Non-pigmented ciliary epithelial cell (primary cell): ENCODE measurements at regions not wholly inside any gene's neighbourhood (a gene's known extent, or its start where the extent isn't known, plus 50 kb on each side); places are given as distances from the start of the nearest gene placed in this dataset.
"Not testable (repeated sequence)": the region's sequence is repeated elsewhere in the genome, so short reads cannot be mapped to it uniquely, and the experiment has no call there.

ENCODE experiments used
- DNase-seq: peaks from one replicate; pipeline ENCODE4 v3.0.0-alpha.2; 2010; ENCODE audit warnings: low read depth

DNA sequence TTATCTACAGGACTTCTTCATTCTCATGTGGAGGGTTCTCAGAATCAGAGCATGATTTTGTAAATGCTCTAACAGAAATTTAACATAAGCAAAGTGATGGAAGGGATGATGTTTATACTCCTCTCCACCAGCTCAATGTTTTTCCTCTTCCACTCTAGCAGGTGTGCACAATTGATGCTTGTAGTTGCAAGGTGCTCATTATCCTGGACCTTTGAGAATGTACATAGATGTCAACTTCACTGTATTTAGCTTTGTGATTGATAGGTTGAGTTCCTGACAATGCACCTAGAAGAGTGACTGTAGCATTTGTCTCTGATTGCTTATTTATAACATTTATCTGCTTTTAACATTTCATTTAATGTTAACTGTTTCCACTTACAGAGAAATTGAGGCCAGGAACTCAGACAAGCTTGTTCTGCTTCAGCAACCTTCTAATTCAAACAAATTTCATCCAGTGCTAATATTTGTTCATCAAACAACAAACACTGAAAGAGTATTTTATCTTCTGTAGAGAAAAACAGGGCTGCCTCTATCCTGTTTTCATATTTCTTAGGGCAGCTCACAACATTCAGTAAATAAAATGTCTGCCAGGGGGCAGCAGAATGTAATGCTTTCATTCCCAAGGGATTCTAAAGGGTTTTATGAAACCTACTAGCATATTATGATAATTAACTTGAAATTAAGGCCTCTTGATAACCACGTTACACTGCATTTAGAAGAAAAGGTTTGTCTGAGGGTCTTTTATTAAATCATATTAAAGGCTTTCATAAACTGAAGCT lies 127.9 kb upstream of the NOL4 start:
- DNase-seq, result no peak

DNA sequence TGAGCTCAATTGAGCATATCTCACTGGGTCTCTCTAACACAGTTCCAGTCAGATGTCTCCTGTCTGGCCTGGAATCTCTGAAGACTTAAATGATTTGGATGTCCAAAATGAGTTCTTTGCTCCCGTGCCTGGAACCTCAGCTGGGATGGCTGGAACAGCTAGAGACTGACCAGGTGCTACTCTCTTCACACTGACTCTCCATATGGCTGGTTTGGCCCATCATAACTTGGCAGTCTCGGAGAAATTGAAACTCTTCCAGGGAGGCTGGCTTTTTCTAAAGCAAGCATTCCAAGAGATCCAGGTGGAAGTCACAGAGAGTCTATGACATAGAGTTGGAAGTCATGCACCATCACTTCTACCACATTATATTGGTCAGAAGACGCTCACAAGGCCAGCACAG lies 129.6 kb upstream of the NOL4 start:
- no peak for DNase-seq

DNA sequence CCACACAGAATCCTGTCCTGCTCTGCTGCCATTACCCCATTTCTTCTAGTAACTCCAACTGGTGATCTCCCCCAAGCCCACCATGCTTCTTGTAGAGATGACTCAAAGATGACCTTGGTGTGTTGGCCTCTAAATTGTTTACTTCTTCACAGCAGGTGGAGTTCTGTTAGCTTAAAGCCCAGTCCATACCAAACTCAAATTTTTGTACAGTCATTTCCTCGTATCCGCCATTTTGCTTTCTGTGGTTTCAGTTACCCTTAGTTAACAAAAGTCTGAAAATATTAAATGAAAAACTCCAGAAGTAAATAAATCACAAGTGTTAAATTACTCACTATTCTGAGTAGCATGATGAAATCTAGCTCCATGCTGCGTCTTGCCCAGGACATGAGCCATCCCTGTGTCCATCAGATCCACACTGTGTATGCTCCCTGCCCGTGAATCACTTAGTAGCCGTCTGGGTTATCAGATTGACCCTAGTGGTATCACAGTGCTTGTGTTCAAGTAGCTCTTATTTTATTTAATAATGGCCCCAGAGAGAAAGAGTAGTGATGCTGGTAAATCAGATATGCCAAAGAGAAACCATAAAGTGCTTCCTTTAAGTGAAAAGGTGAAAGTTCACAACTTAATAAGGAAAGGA lies 133.3 kb upstream of the NOL4 start:
- no peak for DNase-seq

DNA sequence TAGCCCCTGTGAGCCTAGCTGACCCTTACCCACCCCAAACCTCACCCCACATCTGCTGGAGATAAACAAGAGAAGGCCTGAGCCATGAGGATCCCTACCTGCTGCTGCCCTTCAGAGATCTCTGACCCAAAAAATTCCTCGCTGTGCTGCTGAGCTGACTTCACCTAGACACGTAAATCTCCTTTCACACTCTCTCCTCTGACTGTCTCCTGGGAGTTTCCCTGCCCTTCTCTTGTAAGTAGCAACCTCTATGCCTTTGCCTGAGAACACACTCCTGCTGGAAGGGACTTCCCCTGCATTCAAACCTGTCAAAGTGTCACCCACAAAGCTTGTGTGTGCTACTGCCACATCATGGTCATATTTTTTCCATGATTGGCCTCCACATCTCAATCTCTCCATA lies 134.2 kb upstream of the NOL4 start:
- DNase-seq, result no peak

DNA sequence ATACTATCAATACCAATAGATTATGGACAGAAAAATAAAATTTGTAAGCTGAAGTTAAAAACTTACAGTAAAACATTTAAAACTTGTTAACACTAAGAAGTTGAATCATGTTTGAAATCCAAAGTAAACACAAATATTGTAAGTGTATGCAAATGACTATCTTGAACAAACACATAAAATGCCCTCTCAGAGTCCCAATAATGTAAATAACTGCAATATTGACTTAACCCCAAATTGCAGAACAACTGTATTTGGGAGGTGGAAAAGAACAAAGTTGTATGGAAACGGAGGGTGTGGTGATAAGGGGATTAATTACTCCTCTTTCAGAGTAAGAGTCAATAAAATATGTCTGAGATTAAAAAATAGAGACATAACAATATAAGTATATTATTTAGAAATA lies 140.0 kb upstream of the NOL4 start:
- DNase-seq, result no peak

DNA sequence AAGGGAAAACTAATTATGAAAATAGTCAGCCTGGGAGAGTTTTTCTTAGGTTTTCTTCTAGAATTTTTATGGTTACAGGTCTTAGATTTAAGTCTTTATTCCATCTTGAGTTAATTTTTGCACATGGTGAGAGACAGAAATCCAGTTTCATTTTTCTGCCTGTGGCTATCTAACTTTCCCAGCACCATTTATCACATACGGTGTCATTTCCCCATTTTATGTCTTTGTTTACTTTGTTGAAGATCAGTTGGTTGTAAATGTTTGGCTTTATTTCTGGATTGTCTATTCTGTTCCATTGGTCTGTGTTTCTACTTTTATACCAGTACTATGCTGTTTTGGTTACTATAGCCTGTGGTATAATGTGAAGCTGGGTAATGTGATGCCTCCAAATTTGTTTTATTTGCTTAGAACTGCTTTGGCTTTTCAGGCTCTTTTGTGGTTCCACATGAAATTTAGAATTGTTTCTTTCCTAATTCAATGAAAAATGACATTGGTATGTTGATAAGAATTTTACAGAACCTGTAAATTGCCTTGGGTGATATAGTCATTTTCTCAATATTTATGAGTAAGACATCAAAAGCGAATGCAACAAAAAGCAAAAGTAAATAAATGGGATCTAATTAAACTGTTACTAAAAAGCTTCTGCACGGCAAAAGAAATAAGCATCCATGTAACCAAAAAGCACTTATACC lies 146.1 kb upstream of the NOL4 start:
- no peak for DNase-seq

DNA sequence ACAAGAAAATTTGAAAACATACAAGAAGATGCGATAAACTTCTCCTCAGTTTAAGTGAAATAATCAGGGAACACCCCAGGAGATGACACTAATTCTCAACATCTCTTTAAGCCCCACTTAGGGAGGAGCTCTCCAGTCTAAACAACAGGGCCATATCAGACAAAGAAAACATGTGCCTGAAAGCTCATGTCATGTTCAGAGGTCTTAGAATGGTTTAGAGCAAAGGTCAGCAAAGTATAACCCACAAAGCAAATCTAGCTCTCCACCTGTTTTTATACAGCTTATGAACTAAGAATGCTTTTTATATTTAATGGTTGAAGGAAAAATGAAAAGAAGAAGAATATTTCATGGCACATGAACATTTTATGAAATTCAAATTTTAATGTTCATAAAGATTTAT lies 155.6 kb upstream of the NOL4 start:
- DNase-seq, result no peak

DNA sequence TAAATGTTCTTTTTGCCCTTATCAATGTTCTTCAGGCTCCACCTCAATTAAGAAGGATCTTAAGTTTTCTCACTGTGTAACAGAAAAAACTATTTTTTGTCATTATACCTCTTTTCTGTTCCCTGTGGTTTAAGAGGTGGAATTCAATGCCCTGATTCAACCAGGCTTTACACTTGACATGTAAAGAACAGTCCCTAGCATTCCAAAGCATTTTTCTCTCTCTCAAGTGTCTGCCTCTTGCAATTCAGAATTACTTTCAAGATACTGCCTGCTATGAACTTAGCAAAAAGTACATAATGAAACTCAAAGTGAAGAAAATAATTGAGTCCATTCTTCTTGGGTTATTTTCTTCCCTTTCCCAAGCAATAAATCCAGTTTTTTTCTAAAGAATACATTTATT lies 160.6 kb upstream of the NOL4 start:
- DNase-seq, result no peak

DNA sequence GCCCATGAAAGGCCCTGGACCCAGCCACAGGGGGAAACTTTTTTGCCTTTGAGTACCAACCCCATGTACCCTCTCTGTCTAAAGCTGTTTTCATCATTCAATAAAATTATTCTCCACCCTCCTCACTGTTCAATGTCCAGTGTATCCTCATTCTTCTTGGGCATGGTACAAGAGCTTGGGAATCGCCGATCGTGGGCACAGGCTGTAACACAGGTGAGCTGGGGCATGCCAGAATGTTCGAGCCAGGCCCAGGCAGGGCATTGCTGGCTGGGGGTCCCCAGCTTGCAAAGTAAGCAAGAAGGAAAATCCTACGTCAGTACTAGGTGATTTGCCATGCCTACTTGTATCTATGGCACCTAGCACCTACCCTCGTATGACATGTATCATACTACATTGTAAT lies 162.1 kb upstream of the NOL4 start:
- DNase-seq, result no peak

DNA sequence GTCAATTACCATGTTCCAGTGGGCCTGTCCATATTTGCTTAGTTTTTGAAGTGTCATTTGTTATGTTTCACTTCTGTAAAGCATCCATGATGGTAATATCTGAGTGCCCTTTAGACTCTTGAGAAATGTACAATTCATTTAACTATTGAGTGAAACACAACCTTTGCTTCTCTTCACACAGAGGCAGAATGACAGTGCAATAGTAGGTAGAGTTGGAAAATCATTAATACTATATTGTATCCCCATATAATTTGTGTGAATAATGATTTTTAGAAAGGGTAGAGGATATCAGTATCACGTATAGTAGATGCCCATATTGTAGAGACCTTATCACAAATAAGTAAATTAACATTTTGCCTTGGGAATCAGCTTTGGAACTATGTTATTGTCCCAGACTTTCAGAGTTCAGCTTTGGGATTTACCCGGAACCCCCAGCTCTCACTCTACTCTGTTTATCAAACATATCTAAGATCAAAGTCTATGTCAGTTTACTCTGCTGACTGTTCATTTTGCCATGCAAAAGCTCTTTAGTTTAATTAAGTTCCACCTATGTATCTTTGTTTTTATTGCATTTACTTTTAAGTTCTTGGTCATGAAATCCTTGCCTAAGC lies 172.7 kb upstream of the NOL4 start:
- DNase-seq, result no peak

DNA sequence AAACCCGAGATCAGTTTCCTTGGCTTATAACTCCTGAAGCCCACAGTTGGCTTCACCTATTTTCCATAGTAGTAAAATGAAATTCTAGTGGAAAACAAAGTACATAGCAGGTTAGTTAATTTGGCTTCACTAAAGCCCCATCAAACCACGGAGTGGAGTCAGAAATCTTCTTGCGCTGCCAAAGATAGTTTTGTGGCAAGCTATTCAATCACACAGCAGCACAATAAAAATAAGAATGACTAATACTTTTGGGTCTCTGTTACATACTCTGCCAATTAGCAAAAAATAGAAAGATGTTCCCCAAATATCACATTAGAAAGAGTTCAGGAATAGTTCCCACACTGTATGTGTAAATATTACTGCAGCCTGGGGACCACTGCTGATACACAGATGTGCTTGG lies 175.2 kb upstream of the NOL4 start:
- no peak for DNase-seq

DNA sequence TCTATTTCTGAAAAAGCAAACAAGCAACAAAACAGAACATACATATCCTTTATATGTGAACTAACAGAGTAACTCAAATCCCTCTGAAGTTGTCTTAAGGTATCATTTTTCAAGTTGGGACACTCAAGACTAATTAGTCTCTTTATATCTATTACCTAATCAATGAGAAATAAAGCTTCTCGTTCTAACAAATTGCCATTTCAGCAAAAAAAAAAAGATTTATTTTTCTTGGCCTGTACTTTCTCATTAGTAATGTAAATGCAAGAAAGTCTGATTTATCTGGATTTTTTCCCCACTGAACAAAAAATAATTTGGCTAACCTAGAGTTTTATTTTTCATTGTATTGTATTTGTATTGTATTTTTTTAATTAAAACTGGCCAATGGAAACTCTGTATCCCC lies 176.1 kb upstream of the NOL4 start:
- DNase-seq, result no peak

DNA sequence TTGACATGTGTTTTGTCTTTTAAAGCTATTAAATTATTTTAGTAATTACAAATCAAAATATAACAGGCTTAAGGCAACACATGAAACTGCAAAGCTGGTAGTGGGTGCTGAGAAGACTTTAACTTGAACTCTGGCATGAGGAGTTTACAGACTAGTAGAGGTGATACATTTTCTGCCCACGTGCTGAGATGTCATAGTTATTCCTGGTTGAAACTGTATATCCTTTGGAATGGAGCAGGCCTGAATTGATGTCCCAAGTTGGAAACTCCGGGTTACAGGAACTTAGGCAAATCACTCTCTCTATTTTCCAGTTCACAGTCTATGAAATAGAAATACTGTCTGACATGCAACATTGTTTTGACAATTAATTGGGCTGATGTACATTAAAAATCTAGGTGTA lies 177.1 kb upstream of the NOL4 start:
- no peak for DNase-seq

DNA sequence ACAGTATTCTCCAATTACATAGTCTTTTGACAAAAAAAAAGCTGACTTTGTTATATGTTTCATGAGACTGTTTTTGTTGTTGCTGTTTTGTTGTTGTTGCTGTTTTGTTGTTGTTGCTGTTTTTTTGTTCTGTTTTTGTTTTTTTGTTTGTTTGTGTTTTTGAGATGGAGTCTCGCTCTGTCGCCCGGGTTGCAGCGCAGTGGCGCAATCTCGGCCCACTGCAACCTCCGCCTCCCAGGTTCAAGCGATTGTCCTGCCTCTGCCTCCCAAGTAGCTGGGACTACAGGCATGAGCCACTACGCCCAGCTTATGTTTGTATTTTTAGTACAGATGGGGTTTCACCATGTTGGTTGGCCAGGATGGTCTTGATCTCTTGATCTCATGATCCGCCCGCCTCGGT lies 182.8 kb upstream of the NOL4 start:
- DNase-seq, result not testable (repeated sequence)

DNA sequence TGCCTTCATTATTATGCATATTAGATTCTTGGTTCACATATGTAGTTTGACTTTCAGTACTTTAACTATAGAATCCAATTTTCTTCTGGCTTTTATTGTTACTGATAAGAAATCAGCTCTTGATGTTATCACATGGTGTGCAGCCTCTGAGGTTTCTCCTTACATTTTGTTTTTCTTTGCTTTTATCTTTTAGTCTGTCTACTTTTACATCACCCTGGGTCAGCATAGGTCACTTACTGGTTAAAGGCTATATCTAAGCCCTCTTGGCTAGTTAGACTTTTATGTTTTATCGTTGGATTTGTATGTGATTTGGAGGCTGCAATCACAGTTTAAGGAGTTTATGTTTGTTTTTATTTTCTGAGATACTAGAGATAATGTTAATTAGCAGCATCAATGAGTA lies 187.2 kb upstream of the NOL4 start:
- DNase-seq, result no peak

DNA sequence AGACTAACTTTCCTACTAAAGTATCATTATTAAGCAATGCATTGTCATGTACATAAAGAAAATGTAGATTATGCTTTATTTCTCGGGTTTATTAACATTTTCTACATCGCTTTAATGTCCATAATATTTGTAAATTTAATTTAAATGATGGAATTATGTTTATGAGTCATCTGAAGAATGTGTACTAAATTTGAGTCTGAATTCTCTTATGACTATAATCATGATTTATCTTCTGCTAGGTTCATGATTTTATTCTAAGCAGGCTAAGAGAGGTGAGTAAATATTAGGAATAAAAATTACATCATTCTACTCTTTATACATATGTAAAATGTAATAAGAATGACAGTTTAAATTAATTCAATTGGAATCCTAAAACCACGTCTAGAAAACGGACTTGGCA lies 206.3 kb upstream of the NOL4 start:
- DNase-seq, result no peak

DNA sequence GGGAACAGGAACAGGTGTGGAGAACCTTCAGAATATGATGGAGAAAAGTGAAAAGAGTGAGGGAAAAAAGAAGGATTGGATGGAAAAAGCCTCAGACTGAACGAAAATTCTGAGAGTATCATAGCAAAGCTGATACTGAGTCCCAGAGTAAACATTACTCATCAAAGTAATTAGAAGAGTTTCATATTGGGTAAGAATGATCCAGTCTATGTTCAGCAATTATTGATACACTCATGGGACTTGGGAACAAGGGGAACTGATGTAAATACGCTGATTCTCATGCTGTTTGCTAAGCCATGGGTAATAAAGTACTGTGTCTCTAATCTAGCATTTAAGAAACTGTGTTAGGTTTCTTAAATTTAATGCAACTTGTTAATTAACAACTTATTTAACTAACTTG lies 219.9 kb upstream of the NOL4 start:
- no peak for DNase-seq

DNA sequence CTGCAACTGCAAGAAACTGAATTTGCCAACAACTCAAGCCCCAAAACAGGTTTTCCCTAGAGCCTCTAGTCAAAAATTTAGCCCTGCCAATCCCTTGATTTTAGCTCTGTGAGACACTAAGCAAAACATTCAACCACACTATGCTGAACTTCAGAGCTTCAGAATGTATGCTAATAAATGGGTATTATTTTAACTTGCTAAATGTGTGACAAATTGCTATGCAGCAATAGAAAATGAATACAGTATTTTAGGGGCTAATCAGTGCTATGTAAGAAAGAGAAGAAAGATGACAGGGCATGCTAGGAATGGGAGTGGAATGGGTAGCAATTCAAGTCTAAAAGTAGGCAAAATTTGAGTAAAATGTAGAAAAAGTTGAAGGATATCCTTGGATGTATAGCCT lies 223.9 kb upstream of the NOL4 start:
- no peak for DNase-seq

DNA sequence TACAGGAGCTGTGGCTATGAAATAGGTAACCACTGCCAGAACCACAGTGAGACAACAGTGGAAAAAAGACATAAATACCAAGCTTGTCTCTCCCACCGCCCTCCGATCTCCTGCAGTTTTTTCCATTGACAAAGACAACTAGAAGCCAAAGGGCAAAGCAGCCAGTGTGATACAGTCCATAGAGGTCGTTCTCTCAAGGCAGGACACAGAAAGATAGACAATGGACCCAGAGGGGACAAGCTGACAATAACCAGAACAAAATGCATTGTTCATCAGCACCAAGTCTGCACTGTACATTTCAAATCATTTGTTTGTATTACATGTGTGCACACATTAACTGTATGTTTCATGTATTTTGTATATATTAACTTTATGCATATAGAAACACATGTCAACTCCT lies 233.0 kb upstream of the NOL4 start:
- no peak for DNase-seq

DNA sequence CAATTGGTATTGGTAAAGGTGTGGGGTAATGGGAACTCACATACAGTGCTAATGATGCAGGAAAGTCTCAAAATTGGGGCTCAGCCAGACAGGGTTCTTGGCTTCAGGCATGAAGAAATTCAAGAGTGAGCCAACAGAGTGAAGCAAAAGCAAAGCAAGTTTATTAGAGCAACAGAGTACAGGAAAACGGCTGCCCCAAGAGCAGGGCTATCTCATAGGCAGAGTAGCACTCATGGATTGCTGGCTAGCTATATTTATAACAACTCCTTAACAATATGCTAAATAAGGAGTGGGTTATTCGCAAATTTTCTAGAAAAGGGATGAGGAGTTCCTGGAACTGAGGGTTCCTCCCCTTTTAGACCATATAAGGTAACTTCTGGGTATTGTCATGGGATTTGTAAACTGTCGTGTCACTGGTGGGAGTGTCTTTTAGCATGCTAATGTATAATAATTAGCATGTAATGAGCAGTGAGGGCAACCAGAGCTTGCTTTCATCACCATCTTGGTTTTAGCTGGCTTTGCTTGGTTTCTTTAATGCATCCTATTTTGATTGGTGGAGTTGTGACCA lies 233.8 kb upstream of the NOL4 start:
- no peak for DNase-seq

DNA sequence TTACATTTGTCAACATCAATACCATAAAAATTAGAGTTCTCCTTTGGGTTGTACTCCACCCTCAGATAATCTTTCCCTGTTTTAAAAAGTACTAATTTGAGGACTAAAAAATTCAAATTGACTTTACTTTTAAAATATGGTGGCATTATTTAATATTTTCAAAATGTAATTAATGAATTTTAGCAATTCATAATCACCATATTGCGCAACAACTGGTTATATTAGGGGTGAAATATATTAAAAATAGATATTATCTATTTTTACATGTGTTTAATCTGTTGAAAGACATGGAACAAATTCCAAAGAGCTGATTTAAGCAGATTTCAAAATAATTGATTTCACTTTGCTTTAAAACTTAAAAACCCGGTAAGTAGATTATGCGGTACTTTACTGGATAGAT lies 236.6 kb upstream of the NOL4 start:
- no peak for DNase-seq

DNA sequence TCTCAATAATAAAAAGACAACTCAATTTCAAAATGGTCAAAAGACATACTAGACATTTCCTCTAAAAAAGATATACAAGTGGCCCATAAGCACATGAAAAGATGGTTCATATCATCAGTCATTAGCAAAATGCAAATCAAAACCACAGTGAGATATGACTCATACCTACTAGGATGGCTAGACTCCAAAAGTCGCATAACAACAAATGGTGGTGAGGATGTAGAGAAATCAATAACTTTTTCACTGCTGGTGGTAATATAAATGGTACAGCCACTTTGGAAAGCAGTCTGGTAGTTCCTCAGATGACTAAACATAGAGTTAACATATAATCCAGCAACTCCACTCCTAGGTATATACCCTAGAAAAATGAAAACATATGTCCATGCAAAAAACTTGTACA lies 242.3 kb upstream of the NOL4 start:
- DNase-seq, result no peak
